WTC11 (cell line): ENCODE measurements at regions not wholly inside any gene's neighbourhood (a gene's known extent, or its start where the extent isn't known, plus 50 kb on each side); places are given as distances from the start of the nearest gene placed in this dataset.

Source experiments
- ATAC-seq: fragments of 200-7000 bp; cut with Tn5 transposase; 2 replicates; pipeline ENCODE4 v1.10.0; 2021; ENCODE audit warnings: mild to moderate bottlenecking, moderate library complexity
- CTCF ChIA-PET: fragments of 300-600 bp; sonication (Branson Sonifier 250); formaldehyde crosslinking; loops from one replicate; lab custom pipeline; 2021; ENCODE audit warnings: antibody characterized with exemption; lab: Charles Lee
- POLR2A ChIA-PET: fragments of 350-600 bp; sonication (Branson Sonifier 250); formaldehyde crosslinking; loops from one replicate; lab custom pipeline; 2021; ENCODE audit warnings: antibody characterized with exemption; lab: Charles Lee
- DNase-seq: peaks from one replicate; pipeline ENCODE4 v3.0.0; 2021; ENCODE audit warnings: low spot score
- H3K27ac Mint-ChIP-seq: 2 replicates; pipeline ENCODE4 v1.8.0; 2021; ENCODE audit warnings: mixed read lengths
- H3K27me3 Mint-ChIP-seq: 2 replicates; pipeline ENCODE4 v1.8.0; 2021; ENCODE audit warnings: low read depth, mild to moderate bottlenecking, moderate library complexity, mixed read lengths
- H3K36me3 Mint-ChIP-seq: 2 replicates; pipeline ENCODE4 v1.8.0; 2021; ENCODE audit warnings: mixed read lengths
- H3K4me1 Mint-ChIP-seq: 2 replicates; pipeline ENCODE4 v1.8.0; 2022; ENCODE audit warnings: mixed read lengths
- H3K4me3 Mint-ChIP-seq: 2 replicates; pipeline ENCODE4 v1.8.0; 2021; ENCODE audit warnings: mild to moderate bottlenecking, moderate library complexity, mixed read lengths
- H3K9me3 Mint-ChIP-seq: 2 replicates; pipeline ENCODE4 v1.8.0; 2021; ENCODE audit warnings: mixed read lengths
- CREM ChIP-seq: sonication (generic); formaldehyde crosslinking; IDR thresholded peaks from 2 replicates; pipeline ENCODE4 v1.8.1; 2022; ENCODE audit warnings: mild to moderate bottlenecking, missing genetic modification reagents, moderate library complexity
- ELF4 ChIP-seq: sonication (generic); formaldehyde crosslinking; IDR thresholded peaks from 2 replicates; pipeline ENCODE4 v1.8.1; 2022; ENCODE audit warnings: low read depth, mild to moderate bottlenecking, moderate library complexity, missing genetic modification reagents
- EMX1 ChIP-seq: fragments of 250-450 bp; sonication (Bioruptor Pico); IDR thresholded peaks from 2 replicates; pipeline ENCODE4 v1.8.0; 2021; ENCODE audit warnings: mild to moderate bottlenecking
- FOXJ3 ChIP-seq: sonication (generic); formaldehyde crosslinking; IDR thresholded peaks from 2 replicates; pipeline ENCODE4 v1.9.0; 2021; ENCODE audit warnings: missing genetic modification reagents, mild to moderate bottlenecking, borderline replicate concordance
- FOXK1 ChIP-seq: sonication (generic); formaldehyde crosslinking; IDR thresholded peaks from 2 replicates; pipeline ENCODE4 v1.8.0; 2022; ENCODE audit warnings: mild to moderate bottlenecking, moderate library complexity, missing genetic modification reagents
- NFATC4 ChIP-seq: fragments of 250-450 bp; sonication (Bioruptor Pico); IDR thresholded peaks from 2 replicates; pipeline ENCODE4 v1.9.0; 2021; ENCODE audit warnings: mild to moderate bottlenecking
- NFYB ChIP-seq: sonication (generic); formaldehyde crosslinking; conservative IDR thresholded peaks from 2 replicates; pipeline ENCODE4 v1.8.0; 2022; ENCODE audit warnings: low read depth, missing genetic modification reagents
- NR1H2 ChIP-seq: sonication (generic); formaldehyde crosslinking; IDR thresholded peaks from 2 replicates; pipeline ENCODE4 v1.9.0; 2021; ENCODE audit warnings: mild to moderate bottlenecking, moderate library complexity, missing genetic modification reagents
- ZNF138 ChIP-seq: sonication (generic); formaldehyde crosslinking; conservative IDR thresholded peaks from 2 replicates; pipeline ENCODE4 v1.8.1; 2022; ENCODE audit warnings: mild to moderate bottlenecking, moderate library complexity, missing genetic modification reagents
- ZNF671 ChIP-seq: fragments of 250-450 bp; sonication (Bioruptor Pico); IDR thresholded peaks from 2 replicates; pipeline ENCODE4 v1.8.0; 2021; ENCODE audit warnings: mild to moderate bottlenecking
- TF ChIP-seq, protein P1 (sequence below): sonication (generic); formaldehyde crosslinking; IDR thresholded peaks from 2 replicates; pipeline ENCODE4 v1.8.1; 2022; ENCODE audit warnings: mild to moderate bottlenecking, missing genetic modification reagents, moderate library complexity, borderline replicate concordance
- TF ChIP-seq, protein P2 (sequence below): fragments of 200-600 bp; IDR thresholded peaks from 2 replicates; pipeline ENCODE4 v1.8.0; 2022; ENCODE audit warnings: antibody characterized with exemption
- TF ChIP-seq, protein P3 (sequence below): fragments of 250-450 bp; sonication (Bioruptor Pico); IDR thresholded peaks from 2 replicates; pipeline ENCODE4 v1.9.0; 2021; ENCODE audit warnings: mild to moderate bottlenecking
- TF ChIP-seq, protein P4 (sequence below): fragments of 250-450 bp; sonication (Bioruptor Pico); IDR thresholded peaks from 2 replicates; pipeline ENCODE4 v1.8.0; 2021; ENCODE audit warnings: mild to moderate bottlenecking
- TF ChIP-seq, protein P5 (sequence below): sonication (generic); formaldehyde crosslinking; IDR thresholded peaks from 2 replicates; pipeline ENCODE4 v1.8.0; 2022; ENCODE audit warnings: mild to moderate bottlenecking, missing genetic modification reagents
- TF ChIP-seq, protein P6 (sequence below): fragments of 250-450 bp; sonication (Bioruptor Pico); IDR thresholded peaks from 2 replicates; pipeline ENCODE4 v1.9.0; 2021; ENCODE audit warnings: mild to moderate bottlenecking
- TF ChIP-seq, protein P7 (sequence below): fragments of 250-450 bp; sonication (Bioruptor Pico); IDR thresholded peaks from 2 replicates; pipeline ENCODE4 v2.1.2; 2022; ENCODE audit warnings: mild to moderate bottlenecking, moderate library complexity
- TF ChIP-seq, protein P8 (sequence below): sonication (generic); formaldehyde crosslinking; conservative IDR thresholded peaks from 2 replicates; pipeline ENCODE4 v1.8.1; 2022; ENCODE audit warnings: mild to moderate bottlenecking, missing genetic modification reagents
- TF ChIP-seq, protein P9 (sequence below): sonication (generic); formaldehyde crosslinking; IDR thresholded peaks from 2 replicates; pipeline ENCODE4 v1.8.0; 2023; ENCODE audit warnings: missing genetic modification reagents, mild to moderate bottlenecking, borderline replicate concordance

DNA sequence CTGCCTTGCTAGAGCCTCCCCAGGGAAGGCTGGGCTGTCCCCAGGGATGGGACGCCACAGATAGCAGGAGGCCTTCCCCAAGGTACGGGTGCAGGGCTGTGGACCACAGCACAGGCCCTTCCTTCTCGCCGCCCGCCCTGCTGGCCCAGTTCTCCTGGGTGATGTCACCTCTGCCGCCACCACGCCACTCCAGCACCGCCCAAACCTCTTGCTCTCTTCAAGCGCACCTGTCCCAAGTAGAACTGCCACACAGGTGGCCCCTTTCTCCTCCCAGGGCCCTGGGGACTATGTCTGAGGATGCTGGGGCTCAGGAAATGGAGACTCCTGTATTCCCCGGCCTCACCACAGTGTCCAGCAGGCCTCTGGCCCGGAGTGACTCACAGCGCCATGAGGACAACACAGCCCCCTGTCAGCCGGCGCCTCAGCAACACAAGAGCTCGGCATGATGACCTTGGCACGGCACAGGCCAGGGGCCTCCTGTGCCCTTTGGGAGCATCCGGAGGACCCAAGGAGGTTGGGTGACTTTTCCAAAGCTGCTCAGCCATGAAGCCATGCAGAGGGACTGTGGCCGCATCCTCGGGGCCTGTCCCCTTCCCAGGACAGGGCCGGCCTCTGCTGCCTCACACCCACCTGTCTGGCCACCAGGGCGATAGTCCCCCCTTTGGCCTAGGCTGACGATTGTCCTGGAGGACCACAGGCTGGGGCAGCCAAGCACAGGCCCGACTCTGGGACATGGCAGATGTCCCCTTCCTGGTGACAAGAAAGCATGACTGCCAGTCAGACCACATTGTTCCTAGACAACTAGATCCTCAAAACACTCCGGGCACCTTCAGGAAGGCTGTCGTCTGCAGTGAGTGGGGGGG lies 1023.5 kb downstream of the BRD1 start:
- ChIA-PET POLR2A (no interaction called here), CTCF (no interaction called here)
- DNase-seq: no peak
- H3K4me1 Mint-ChIP-seq: no peaks in the 10 kb centered on the region
- peak; percentile 32; the same call in 1 of the 2 replicates for ATAC-seq
- TF ChIP-seq NR1H2 (CRISPR knock-in tag) (no peak), ZNF671 (CRISPR knock-in tag) (no peak), FOXK1 (CRISPR knock-in tag) (no peak), FOXJ3 (no peak), ZNF138 (CRISPR knock-in tag) (no peak), NFATC4 (CRISPR knock-in tag) (no peak), CREM (CRISPR knock-in tag) (no peak), NFYB (CRISPR knock-in tag) (no peak), ELF4 (CRISPR knock-in tag) (no peak), EMX1 (CRISPR knock-in tag) (no peak)
- TF ChIP-seq, protein P1, sequence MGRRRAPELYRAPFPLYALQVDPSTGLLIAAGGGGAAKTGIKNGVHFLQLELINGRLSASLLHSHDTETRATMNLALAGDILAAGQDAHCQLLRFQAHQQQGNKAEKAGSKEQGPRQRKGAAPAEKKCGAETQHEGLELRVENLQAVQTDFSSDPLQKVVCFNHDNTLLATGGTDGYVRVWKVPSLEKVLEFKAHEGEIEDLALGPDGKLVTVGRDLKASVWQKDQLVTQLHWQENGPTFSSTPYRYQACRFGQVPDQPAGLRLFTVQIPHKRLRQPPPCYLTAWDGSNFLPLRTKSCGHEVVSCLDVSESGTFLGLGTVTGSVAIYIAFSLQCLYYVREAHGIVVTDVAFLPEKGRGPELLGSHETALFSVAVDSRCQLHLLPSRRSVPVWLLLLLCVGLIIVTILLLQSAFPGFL (CRISPR knock-in tag): no peak
- TF ChIP-seq, protein P2, sequence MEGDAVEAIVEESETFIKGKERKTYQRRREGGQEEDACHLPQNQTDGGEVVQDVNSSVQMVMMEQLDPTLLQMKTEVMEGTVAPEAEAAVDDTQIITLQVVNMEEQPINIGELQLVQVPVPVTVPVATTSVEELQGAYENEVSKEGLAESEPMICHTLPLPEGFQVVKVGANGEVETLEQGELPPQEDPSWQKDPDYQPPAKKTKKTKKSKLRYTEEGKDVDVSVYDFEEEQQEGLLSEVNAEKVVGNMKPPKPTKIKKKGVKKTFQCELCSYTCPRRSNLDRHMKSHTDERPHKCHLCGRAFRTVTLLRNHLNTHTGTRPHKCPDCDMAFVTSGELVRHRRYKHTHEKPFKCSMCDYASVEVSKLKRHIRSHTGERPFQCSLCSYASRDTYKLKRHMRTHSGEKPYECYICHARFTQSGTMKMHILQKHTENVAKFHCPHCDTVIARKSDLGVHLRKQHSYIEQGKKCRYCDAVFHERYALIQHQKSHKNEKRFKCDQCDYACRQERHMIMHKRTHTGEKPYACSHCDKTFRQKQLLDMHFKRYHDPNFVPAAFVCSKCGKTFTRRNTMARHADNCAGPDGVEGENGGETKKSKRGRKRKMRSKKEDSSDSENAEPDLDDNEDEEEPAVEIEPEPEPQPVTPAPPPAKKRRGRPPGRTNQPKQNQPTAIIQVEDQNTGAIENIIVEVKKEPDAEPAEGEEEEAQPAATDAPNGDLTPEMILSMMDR: no peak
- TF ChIP-seq, protein P3, sequence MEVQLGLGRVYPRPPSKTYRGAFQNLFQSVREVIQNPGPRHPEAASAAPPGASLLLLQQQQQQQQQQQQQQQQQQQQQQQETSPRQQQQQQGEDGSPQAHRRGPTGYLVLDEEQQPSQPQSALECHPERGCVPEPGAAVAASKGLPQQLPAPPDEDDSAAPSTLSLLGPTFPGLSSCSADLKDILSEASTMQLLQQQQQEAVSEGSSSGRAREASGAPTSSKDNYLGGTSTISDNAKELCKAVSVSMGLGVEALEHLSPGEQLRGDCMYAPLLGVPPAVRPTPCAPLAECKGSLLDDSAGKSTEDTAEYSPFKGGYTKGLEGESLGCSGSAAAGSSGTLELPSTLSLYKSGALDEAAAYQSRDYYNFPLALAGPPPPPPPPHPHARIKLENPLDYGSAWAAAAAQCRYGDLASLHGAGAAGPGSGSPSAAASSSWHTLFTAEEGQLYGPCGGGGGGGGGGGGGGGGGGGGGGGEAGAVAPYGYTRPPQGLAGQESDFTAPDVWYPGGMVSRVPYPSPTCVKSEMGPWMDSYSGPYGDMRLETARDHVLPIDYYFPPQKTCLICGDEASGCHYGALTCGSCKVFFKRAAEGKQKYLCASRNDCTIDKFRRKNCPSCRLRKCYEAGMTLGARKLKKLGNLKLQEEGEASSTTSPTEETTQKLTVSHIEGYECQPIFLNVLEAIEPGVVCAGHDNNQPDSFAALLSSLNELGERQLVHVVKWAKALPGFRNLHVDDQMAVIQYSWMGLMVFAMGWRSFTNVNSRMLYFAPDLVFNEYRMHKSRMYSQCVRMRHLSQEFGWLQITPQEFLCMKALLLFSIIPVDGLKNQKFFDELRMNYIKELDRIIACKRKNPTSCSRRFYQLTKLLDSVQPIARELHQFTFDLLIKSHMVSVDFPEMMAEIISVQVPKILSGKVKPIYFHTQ: no peak
- TF ChIP-seq, protein P4, sequence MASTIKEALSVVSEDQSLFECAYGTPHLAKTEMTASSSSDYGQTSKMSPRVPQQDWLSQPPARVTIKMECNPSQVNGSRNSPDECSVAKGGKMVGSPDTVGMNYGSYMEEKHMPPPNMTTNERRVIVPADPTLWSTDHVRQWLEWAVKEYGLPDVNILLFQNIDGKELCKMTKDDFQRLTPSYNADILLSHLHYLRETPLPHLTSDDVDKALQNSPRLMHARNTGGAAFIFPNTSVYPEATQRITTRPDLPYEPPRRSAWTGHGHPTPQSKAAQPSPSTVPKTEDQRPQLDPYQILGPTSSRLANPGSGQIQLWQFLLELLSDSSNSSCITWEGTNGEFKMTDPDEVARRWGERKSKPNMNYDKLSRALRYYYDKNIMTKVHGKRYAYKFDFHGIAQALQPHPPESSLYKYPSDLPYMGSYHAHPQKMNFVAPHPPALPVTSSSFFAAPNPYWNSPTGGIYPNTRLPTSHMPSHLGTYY (CRISPR knock-in tag): no peak
- TF ChIP-seq, protein P5, sequence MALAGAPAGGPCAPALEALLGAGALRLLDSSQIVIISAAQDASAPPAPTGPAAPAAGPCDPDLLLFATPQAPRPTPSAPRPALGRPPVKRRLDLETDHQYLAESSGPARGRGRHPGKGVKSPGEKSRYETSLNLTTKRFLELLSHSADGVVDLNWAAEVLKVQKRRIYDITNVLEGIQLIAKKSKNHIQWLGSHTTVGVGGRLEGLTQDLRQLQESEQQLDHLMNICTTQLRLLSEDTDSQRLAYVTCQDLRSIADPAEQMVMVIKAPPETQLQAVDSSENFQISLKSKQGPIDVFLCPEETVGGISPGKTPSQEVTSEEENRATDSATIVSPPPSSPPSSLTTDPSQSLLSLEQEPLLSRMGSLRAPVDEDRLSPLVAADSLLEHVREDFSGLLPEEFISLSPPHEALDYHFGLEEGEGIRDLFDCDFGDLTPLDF (CRISPR knock-in tag): no peak
- TF ChIP-seq, protein P6, sequence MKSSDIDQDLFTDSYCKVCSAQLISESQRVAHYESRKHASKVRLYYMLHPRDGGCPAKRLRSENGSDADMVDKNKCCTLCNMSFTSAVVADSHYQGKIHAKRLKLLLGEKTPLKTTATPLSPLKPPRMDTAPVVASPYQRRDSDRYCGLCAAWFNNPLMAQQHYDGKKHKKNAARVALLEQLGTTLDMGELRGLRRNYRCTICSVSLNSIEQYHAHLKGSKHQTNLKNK: no peak
- TF ChIP-seq, protein P7, sequence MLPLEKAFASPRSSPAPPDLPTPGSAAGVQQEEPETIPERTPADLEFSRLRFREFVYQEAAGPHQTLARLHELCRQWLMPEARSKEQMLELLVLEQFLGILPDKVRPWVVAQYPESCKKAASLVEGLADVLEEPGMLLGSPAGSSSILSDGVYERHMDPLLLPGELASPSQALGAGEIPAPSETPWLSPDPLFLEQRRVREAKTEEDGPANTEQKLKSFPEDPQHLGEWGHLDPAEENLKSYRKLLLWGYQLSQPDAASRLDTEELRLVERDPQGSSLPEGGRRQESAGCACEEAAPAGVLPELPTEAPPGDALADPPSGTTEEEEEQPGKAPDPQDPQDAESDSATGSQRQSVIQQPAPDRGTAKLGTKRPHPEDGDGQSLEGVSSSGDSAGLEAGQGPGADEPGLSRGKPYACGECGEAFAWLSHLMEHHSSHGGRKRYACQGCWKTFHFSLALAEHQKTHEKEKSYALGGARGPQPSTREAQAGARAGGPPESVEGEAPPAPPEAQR (CRISPR knock-in tag): no peak
- TF ChIP-seq, protein P8, sequence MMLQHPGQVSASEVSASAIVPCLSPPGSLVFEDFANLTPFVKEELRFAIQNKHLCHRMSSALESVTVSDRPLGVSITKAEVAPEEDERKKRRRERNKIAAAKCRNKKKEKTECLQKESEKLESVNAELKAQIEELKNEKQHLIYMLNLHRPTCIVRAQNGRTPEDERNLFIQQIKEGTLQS (CRISPR knock-in tag): no peak
- TF ChIP-seq, protein P9, sequence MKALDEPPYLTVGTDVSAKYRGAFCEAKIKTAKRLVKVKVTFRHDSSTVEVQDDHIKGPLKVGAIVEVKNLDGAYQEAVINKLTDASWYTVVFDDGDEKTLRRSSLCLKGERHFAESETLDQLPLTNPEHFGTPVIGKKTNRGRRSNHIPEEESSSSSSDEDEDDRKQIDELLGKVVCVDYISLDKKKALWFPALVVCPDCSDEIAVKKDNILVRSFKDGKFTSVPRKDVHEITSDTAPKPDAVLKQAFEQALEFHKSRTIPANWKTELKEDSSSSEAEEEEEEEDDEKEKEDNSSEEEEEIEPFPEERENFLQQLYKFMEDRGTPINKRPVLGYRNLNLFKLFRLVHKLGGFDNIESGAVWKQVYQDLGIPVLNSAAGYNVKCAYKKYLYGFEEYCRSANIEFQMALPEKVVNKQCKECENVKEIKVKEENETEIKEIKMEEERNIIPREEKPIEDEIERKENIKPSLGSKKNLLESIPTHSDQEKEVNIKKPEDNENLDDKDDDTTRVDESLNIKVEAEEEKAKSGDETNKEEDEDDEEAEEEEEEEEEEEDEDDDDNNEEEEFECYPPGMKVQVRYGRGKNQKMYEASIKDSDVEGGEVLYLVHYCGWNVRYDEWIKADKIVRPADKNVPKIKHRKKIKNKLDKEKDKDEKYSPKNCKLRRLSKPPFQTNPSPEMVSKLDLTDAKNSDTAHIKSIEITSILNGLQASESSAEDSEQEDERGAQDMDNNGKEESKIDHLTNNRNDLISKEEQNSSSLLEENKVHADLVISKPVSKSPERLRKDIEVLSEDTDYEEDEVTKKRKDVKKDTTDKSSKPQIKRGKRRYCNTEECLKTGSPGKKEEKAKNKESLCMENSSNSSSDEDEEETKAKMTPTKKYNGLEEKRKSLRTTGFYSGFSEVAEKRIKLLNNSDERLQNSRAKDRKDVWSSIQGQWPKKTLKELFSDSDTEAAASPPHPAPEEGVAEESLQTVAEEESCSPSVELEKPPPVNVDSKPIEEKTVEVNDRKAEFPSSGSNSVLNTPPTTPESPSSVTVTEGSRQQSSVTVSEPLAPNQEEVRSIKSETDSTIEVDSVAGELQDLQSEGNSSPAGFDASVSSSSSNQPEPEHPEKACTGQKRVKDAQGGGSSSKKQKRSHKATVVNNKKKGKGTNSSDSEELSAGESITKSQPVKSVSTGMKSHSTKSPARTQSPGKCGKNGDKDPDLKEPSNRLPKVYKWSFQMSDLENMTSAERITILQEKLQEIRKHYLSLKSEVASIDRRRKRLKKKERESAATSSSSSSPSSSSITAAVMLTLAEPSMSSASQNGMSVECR: no peak
- peaks cover 6% of the 10 kb centered on the region for H3K9me3 Mint-ChIP-seq
- H3K4me3 Mint-ChIP-seq: no peak overlapping the region
- no peak overlapping the region for H3K27ac Mint-ChIP-seq
- no peaks in the 10 kb centered on the region for H3K27me3 Mint-ChIP-seq
- H3K36me3 Mint-ChIP-seq: no peaks in the 10 kb centered on the region
